ENCODE measurements at regions not wholly inside any gene's neighbourhood (a gene's known extent, or its start where the extent isn't known, plus 50 kb on each side); places are given as distances from the start of the nearest gene placed in this dataset.
"Not testable (repeated sequence)": the region's sequence is repeated elsewhere in the genome, so short reads cannot be mapped to it uniquely, and the experiment has no call there.

DNA sequence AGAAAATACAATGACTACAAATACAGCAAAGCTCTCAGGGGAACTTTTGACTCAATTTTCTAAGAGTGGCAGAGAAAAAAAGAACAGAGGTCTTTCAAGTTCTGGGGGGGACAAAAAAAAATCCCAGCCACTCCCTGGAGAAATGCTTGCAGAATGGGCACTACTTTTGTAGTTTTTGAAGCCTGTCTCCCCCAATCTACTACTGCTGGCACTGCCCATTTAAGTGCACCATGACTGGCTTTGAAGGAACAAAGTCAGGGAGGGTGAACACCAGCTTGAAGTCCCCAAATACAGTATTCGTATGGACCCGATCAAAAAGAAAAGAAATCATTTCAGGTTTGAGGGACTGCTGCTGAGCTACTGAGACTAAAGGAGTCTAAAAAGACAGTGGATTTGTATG, 1824.4 kb downstream of the ARAP2 start:
- H3K4me2 ChIP-seq (ENCODE audit: low read length), result no peak overlapping the region
- H3K79me2 ChIP-seq (ENCODE audit: low read length), result no peaks in the 10 kb centered on the region
- no peak overlapping the region for H3K9ac ChIP-seq (ENCODE audit: low read length)
- ChIA-PET CTCF (no interaction called here), POLR2A (ENCODE audit: unreplicated experiment) (no interaction called here)
- H3F3A ChIP-seq (ENCODE audit: low read length, unreplicated experiment), result no peaks in the 10 kb centered on the region
- no peak overlapping the region for H2AFZ ChIP-seq (ENCODE audit: low read length)
- intact Hi-C loops (cut with micrococcal nuclease), result no loop called here
- H3K36me3 ChIP-seq (ENCODE audit: low read depth, low read length), result no peaks in the 10 kb centered on the region
- no peaks in the 10 kb centered on the region for H3K4me1 ChIP-seq (ENCODE audit: insufficient read depth, low read length)
- H3K9me2 ChIP-seq (replicated peaks; ENCODE audit: low read length), result no peaks in the 10 kb centered on the region
- H3K27me3 ChIP-seq (ENCODE audit: low read length), result no peaks in the 10 kb centered on the region
- H3K9me3 ChIP-seq (ENCODE audit: low read length), result no peaks in the 10 kb centered on the region
- H4K20me1 ChIP-seq (ENCODE audit: low read length), result no peaks in the 10 kb centered on the region
- no peak overlapping the region for H3K4me3 ChIP-seq (ENCODE audit: low read length)
- TF ChIP-seq, protein P1, sequence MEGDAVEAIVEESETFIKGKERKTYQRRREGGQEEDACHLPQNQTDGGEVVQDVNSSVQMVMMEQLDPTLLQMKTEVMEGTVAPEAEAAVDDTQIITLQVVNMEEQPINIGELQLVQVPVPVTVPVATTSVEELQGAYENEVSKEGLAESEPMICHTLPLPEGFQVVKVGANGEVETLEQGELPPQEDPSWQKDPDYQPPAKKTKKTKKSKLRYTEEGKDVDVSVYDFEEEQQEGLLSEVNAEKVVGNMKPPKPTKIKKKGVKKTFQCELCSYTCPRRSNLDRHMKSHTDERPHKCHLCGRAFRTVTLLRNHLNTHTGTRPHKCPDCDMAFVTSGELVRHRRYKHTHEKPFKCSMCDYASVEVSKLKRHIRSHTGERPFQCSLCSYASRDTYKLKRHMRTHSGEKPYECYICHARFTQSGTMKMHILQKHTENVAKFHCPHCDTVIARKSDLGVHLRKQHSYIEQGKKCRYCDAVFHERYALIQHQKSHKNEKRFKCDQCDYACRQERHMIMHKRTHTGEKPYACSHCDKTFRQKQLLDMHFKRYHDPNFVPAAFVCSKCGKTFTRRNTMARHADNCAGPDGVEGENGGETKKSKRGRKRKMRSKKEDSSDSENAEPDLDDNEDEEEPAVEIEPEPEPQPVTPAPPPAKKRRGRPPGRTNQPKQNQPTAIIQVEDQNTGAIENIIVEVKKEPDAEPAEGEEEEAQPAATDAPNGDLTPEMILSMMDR (conservative IDR thresholded peaks at IDR 0.05; ENCODE audit: low read depth, low read length), result no peak
- TF ChIP-seq EZH2phosphoT487 (IDR thresholded peaks at IDR 0.05; ENCODE audit: borderline replicate concordance, low read length), result no peak
- no peak for TF ChIP-seq EZH2 (IDR thresholded peaks at IDR 0.05; ENCODE audit: low read length, unreplicated experiment)
- ATAC-seq (no peak), DNase-seq (no peak)
- BruUV-seq (replicated peaks), result no TSS peak
- H3K27ac ChIP-seq (ENCODE audit: low read length), result no peak overlapping the region

DNA sequence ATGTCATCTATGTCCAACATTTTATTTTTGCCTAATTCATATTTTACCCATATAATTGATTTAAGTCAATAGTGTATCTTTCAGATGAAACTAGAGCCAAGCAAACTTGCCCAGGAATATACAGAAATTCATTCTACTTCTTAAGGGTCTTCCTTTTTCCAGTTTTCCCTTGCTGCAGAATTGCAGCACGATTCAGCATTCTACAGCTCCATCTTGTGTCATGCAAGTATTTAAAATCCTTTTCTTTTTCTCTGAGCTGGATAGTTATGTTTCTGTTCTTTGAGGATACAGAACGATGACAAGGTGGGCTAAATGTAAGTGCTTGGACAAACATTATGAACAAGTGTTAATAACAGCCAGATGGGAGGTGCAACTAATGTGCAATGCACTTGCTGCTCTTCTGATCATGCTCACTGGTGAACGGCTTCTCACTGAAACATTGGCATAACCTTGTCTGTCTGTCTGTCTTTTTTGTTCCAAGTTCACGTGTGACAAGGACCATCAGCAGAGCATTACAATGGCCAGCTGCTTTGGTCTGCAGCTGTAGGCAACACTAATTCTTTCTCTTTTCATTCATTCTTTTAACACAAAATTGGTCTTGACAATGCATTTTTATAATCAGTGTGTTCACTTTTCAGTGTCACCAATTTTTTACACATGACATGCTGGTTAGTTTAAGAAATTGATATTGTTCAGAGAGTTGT, 1821.7 kb downstream of the ARAP2 start:
- Histone ChIP-seq H3F3A (ENCODE audit: low read length, unreplicated experiment) (no peaks in the 10 kb centered on the region), H3K4me1 (ENCODE audit: insufficient read depth, low read length) (no peaks in the 10 kb centered on the region), H4K20me1 (ENCODE audit: low read length) (no peaks in the 10 kb centered on the region), H3K36me3 (ENCODE audit: low read depth, low read length) (no peaks in the 10 kb centered on the region), H3K9me2 (replicated peaks; ENCODE audit: low read length) (no peaks in the 10 kb centered on the region), H3K79me2 (ENCODE audit: low read length) (no peaks in the 10 kb centered on the region), H3K27ac (ENCODE audit: low read length) (no peak overlapping the region), H3K9me3 (ENCODE audit: low read length) (no peaks in the 10 kb centered on the region), H2AFZ (ENCODE audit: low read length) (peak overlapping the region; percentile 33; the same call in 1 of the 2 replicates), H3K9ac (ENCODE audit: low read length) (no peak overlapping the region), H3K4me3 (ENCODE audit: low read length) (no peak overlapping the region), H3K4me2 (ENCODE audit: low read length) (no peak overlapping the region), H3K27me3 (ENCODE audit: low read length) (no peaks in the 10 kb centered on the region)
- BruUV-seq (replicated peaks), result no TSS peak
- intact Hi-C loops (cut with micrococcal nuclease), result loop anchor here (1.0 kb wide), 1 partner anchor 773 kb away; no protein-coding TSS in a partner anchor
- peak; percentile 10 for DNase-seq
- ATAC-seq, result no peak
- ChIA-PET POLR2A (ENCODE audit: unreplicated experiment) (interaction anchor here (0.6 kb wide), 1 partner anchor 9 kb away, joined by 3 read pairs; no protein-coding TSS in a partner anchor), CTCF (interaction anchor here (0.6 kb wide), 3 partner anchors 394 to 1511 kb away, joined by 3 read pairs; no protein-coding TSS in a partner anchor)
- TF ChIP-seq EZH2 (IDR thresholded peaks at IDR 0.05; ENCODE audit: low read length, unreplicated experiment), result no peak
- TF ChIP-seq EZH2phosphoT487 (IDR thresholded peaks at IDR 0.05; ENCODE audit: borderline replicate concordance, low read length), result no peak
- TF ChIP-seq, protein P1 (conservative IDR thresholded peaks at IDR 0.05; ENCODE audit: low read depth, low read length), result peak; percentile 42; the same call in 1 of the 2 replicates

DNA sequence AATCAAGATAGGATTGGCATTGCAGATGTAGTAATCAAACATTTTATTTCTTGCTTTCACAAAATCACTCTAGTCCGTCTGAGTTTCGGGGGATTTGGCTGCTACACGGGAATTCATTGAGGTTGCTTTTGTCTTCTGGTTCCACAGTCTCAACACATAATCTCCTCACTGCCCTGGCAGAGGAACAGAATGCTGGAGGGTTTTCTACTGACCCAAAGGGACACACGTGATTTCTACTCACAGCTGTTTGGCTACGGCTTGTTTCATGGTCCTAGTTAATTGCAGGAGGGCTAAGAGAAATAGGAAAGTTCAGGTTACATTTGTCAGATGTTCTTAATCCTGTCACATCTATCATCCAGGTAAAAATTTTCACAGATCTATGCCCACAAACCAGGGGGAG, 1811.6 kb downstream of the ARAP2 start:
- POLR2A ChIA-PET (ENCODE audit: unreplicated experiment), result no interaction called here
- intact Hi-C loops (cut with micrococcal nuclease), result no loop called here
- no peak for ATAC-seq

DNA sequence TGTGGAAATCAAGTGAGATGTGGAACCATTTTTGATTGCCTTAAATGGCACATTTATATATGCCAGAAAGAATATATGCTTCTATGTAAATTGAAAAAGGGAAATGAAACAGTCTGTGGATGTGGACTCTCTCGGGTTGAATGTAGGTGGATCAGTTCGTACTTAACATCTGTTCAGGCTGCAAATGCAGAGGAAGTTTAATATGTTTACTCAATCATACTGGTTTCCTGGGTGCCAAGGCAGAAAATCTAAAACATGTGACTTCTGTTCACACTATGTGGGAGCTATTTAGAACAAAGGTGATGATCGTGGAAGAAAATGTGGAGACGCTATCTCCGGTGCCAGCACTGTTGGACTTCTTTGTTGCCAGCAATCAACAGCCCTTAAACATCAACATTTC, 1809.9 kb downstream of the ARAP2 start:
- H3K9ac ChIP-seq (ENCODE audit: low read length); DNase-seq; BruUV-seq (replicated peaks); ATAC-seq; H3K4me2 ChIP-seq (ENCODE audit: low read length); H4K20me1 ChIP-seq (ENCODE audit: low read length); H3K27ac ChIP-seq (ENCODE audit: low read length); H3K4me1 ChIP-seq (ENCODE audit: insufficient read depth, low read length); H3K36me3 ChIP-seq (ENCODE audit: low read depth, low read length); H3F3A ChIP-seq (ENCODE audit: low read length, unreplicated experiment); H3K9me3 ChIP-seq (ENCODE audit: low read length); H3K79me2 ChIP-seq (ENCODE audit: low read length); CTCF ChIA-PET; H3K27me3 ChIP-seq (ENCODE audit: low read length); H2AFZ ChIP-seq (ENCODE audit: low read length); POLR2A ChIA-PET (ENCODE audit: unreplicated experiment); H3K9me2 ChIP-seq (replicated peaks; ENCODE audit: low read length); intact Hi-C loops (cut with micrococcal nuclease); H3K4me3 ChIP-seq (ENCODE audit: low read length): not testable (repeated sequence)

More for the DNA sequence above, 1811.6 kb downstream of the ARAP2 start:
- Histone ChIP-seq H3K4me1 (ENCODE audit: insufficient read depth, low read length) (no peaks in the 10 kb centered on the region), H3K4me2 (ENCODE audit: low read length) (no peak overlapping the region), H3K27me3 (ENCODE audit: low read length) (no peaks in the 10 kb centered on the region), H4K20me1 (ENCODE audit: low read length) (no peaks in the 10 kb centered on the region), H3K4me3 (ENCODE audit: low read length) (no peak overlapping the region), H3K9me3 (ENCODE audit: low read length) (no peaks in the 10 kb centered on the region), H3K9ac (ENCODE audit: low read length) (no peak overlapping the region), H3F3A (ENCODE audit: low read length, unreplicated experiment) (no peaks in the 10 kb centered on the region), H3K27ac (ENCODE audit: low read length) (no peak overlapping the region), H3K9me2 (replicated peaks; ENCODE audit: low read length) (no peaks in the 10 kb centered on the region), H2AFZ (ENCODE audit: low read length) (no peak overlapping the region), H3K79me2 (ENCODE audit: low read length) (no peaks in the 10 kb centered on the region), H3K36me3 (ENCODE audit: low read depth, low read length) (no peaks in the 10 kb centered on the region)
- DNase-seq, result no peak
- TF ChIP-seq EZH2 (IDR thresholded peaks at IDR 0.05; ENCODE audit: low read length, unreplicated experiment), result no peak
- TF ChIP-seq, protein P1 (conservative IDR thresholded peaks at IDR 0.05; ENCODE audit: low read depth, low read length), result no peak
- no peak for TF ChIP-seq EZH2phosphoT487 (IDR thresholded peaks at IDR 0.05; ENCODE audit: borderline replicate concordance, low read length)
- CTCF ChIA-PET, result no interaction called here
- no TSS peak for BruUV-seq (replicated peaks)
